Fibroblast of lung (primary cell): ENCODE measurements at regions not wholly inside any gene's neighbourhood (a gene's known extent, or its start where the extent isn't known, plus 50 kb on each side); places are given as distances from the start of the nearest gene placed in this dataset.

ENCODE experiments used
- EZH2 ChIP-seq: IDR thresholded peaks from 2 replicates; pipeline ENCODE4 v1.5.1; 2012; ENCODE audit warnings: low read length, control low read depth, mild to moderate bottlenecking; ENCODE audit errors: missing control alignments
- TF ChIP-seq, protein P1 (sequence below), 2 donors: IDR thresholded peaks in 1 of 2; conservative IDR thresholded peaks in 1 of 2; 1 replicate in 1 of 2; 2 replicates in 1 of 2; pipeline ENCODE4 v1.5.1; 2011 to 2012; ENCODE audit warnings: low read length in 2 of 2, control low read depth in 1 of 2, inconsistent platforms in 1 of 2, low read depth in 1 of 2, mild to moderate bottlenecking in 1 of 2

GRCh38 chr14:65287264-65288131, 125.0 kb upstream of the FUT8 start:
- TF ChIP-seq, protein P1, sequence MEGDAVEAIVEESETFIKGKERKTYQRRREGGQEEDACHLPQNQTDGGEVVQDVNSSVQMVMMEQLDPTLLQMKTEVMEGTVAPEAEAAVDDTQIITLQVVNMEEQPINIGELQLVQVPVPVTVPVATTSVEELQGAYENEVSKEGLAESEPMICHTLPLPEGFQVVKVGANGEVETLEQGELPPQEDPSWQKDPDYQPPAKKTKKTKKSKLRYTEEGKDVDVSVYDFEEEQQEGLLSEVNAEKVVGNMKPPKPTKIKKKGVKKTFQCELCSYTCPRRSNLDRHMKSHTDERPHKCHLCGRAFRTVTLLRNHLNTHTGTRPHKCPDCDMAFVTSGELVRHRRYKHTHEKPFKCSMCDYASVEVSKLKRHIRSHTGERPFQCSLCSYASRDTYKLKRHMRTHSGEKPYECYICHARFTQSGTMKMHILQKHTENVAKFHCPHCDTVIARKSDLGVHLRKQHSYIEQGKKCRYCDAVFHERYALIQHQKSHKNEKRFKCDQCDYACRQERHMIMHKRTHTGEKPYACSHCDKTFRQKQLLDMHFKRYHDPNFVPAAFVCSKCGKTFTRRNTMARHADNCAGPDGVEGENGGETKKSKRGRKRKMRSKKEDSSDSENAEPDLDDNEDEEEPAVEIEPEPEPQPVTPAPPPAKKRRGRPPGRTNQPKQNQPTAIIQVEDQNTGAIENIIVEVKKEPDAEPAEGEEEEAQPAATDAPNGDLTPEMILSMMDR (conservative IDR thresholded peaks at IDR 0.05 in 1 of 2, IDR thresholded peaks at IDR 0.05 in 1 of 2; ENCODE audit: low read depth in 1 of 2, low read length in 2 of 2): no peak
- TF ChIP-seq EZH2: no peak
